GM20431 (cell line): ENCODE measurements at regions not wholly inside any gene's neighbourhood (a gene's known extent, or its start where the extent isn't known, plus 50 kb on each side); places are given as distances from the start of the nearest gene placed in this dataset.

ENCODE experiments used
- in situ Hi-C: fragments of 300-500 bp; cut with MseI, MboI; formaldehyde crosslinking; loops from one replicate; pipeline ENCODE4 v1.15.0; 2020; ENCODE audit warnings: low sequenced_read_pairs; ENCODE audit not compliant: unreplicated experiment

DNA sequence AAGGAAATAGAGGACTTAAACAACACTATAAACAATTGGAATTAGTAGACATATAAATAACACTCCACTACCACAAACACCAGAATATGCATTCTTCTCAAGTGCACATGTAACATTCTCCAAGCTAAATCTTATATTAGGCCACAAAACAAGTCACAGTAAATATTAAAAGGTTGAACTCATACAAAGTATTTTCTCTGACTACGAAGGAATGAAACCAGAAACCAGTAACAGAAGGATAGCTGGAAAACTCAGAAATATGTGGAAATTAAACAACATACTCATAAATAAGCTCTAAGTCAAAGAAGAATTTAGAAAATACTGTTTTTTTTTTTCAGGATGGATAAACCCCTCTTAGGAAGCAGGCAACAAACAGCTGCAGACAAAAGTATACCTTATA lies 77.4 kb upstream of the IGFBP3 start:
- in situ Hi-C loops, result no loop called here

DNA sequence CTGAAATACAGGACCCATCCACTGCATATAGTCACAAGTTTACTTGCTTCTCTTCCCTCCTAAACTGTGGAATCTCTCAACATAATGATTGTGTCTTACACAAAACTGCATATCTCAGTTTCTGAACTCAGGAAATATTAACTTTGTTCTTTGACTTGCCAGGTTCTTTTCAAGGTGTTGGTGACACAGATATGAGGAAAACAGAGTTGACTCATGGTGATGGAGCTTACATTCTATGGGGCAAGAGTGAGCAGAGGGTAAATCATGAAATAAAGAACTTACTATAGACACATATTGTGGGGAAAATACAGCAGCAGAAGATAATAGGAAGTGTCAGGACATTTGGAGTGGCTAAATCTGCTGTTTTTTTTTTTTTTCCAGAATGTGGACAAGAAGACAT lies 72.5 kb upstream of the IGFBP3 start:
- in situ Hi-C loops, result no loop called here

DNA sequence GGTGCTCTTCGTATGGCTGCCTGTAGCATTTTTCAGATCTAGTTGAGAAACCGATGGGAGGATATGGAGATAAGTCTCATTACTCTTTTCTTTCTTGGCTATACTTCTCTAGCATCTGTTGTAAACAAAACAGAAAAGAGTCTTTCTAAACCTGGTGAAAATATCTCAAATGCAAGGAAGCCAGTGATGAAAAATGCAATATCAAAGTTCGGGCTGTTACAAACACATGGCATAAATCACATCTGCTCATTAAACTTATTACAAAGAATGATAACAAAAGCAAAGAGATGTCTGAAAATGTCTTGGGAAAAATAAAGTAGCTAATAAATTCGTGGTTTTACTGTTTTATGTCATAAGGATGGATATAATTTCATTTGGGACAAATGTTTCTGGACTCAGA lies 71.8 kb upstream of the IGFBP3 start:
- in situ Hi-C loops, result no loop called here

DNA sequence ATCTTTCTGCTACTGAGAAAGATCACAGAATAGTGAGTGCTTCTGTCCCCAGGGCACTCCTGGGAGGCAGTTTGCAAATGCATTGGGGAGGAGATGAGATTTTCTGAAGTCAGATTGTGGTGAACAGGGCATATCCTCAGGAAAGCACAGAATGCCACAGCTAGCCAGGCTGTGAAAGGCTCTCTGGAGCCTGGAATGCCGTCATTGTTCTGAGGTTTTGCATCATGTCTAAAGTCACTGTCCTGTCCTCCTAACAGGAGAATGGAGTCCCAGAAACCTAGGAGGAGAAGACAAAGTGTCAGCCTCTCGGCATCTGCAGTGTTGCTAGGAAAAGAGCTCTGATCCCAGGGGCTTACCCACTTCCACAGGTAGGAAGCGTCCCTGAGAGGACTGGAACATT lies 69.2 kb upstream of the IGFBP3 start:
- in situ Hi-C loops, result no loop called here

DNA sequence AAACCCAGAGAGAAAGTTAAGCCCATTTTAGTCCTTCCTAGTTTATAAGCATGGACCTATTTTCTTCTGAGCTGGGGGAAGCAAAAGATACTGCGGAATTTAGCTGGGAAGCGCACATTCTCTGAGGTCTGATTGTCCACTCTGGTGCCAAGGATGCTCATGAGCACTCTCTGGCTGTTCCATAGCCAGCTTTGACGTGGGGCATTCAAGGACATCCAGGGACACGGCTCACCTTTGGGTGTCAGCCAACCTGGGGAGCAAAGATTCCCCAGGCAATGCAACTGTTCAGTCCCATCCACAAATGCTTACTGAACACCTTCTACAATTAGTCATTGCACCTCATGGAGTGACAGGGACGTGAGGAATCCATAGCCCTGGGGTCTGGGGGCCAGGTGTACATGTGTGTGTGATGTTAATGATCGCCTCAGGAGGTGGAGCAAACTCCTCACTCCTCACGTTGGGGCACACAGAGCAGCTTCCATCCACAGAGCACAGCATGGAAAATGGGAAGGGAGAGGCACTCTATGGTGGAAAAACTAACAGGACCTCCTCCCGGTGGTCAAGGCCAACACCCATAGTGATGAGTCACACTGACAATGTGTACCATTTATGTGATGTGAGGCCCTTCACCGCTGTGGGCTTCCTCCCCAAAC lies 67.5 kb upstream of the IGFBP3 start:
- in situ Hi-C loops, result no loop called here

DNA sequence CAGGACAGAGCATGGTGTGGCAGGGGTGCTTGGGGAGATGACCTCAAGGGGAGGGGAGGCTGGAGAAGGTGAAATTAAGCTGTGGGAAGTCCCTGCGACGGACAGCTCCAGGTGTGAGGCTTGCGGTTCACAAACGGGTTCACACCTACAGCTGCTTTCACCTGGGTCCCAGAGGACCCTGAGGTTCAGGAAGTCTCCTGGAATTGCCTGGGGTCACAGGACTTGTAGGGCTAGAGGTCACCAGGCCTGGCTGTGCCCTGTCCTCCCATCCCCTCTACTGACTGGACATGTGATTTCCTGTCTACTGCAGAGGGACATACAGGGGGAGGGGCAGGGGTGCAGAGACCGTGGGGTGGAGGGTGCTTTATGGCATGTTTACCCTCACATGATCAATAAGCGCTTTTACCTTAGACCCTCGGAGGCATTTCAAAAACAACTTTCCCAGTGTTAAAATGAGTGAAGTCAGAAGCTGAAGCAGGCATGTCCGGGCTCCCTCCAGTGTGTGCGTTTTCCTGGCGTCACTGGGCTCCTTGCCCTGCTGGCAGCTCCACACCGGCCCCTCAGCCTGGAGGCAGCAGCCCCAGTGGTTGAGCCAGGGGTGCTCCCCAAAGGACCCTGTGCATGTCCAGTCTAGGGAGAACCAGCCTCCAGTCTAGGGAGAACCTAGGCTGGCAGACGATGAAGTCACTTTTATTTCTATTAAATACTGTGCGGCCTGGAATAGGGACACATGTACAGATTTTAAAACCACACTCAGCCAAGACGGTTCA lies 66.6 kb upstream of the IGFBP3 start:
- in situ Hi-C loops, result no loop called here

DNA sequence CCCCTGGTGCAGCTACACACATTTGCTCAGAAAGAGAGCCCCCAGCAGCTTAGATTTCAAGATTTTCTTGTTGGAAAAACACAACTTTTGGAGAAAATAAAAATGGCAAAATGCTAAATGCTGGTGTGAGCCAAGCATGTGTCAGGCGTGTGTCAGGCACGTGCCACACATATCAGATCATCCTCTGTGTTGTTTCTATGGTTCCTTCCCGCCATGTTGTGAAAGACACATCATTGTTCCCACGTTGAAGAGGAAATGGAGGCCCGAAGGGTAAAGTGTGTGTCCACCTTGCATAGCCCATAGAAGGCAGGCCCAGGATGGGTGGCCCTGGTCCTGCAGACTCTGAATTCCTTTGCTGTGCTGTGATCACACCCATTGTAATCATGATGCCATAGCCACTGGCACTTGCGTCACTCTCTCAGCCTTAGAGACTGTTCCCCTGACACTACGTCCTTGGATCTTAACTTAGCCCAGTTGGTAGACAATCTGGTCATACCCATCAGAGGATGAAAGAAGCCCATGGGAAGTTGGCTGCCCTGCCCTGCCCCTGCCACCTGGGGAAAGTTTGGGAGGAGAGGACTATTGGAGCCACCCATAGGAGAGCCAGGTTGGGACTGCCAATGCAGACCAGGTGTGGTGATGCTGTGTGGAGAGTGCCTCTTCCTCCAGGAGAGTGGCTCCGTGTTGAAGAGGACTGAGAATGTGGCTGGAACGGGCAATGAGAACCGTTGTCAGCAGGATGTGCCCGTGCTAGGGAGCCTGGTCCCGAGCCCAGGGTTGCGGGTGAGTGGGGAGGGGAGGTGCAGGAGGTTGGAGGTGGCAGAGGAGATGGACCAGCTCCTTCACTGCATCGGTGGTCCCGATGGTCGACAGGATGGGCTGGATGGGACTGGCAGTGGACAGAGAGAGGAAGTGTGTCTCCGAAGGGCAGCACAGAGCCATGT lies 65.6 kb upstream of the IGFBP3 start:
- in situ Hi-C loops, result no loop called here

DNA sequence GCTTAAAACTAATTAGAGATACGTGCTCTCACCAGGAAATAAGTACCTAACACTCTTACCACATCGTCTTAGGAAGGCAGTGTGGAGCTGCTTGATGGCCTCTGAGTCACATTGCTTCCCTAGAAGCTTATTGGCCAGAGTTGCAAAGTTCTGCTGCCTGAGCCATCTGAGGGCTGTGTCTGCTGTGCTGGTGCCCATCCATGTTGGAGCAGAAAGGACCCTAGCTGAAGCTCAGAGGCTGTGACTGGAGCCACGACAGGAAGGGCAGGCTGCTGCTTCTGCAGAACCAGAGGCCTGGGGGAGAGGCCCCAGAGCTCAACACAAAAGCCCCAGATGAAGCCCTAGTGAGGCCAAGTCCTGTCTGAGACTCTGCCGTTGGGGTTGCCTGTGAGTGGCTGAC lies 64.8 kb upstream of the IGFBP3 start:
- in situ Hi-C loops, result no loop called here

DNA sequence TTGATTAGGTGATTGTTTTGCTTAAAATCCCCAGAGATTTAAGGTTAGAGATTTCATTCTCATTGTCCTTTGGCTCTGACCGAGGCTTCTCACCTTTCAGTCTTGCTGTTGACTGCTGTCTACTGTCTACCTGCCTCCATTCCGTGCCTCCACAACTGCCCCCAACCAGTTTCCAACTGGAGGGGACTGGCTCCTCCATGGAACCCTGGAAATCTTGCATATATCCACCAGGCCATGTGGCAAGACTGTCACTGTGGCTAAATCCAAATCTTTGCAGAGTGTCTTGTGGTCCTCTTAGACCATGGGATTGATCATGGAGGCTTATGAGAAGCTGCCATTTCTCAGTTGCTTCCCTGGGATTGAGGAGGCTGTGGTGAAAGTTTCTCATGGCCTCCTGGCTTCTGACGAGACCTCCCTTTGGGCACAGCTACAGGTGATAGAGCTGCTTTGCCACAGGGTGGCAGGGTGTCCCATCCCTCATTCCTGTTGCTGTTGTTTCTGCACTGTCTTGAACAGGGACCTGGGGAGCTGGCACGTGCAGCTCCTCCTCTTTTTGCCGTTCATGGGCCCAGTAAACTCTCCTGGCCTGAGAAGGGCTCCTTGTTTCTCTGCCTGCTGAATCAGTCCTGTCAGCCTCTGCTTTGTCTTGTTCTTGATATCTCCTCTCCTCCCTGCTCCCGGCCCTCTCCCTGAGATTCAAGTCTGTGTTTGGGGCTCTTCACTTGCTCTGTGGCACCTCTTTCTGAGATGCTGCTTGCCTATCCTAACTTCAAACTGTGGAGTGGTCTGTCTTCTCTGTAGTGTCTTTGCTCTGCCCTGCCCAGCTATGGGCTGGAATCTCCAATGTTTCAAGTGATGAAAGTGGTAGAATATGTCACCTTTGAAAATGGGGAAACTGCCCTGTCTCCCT lies 63.6 kb upstream of the IGFBP3 start:
- in situ Hi-C loops, result no loop called here

DNA sequence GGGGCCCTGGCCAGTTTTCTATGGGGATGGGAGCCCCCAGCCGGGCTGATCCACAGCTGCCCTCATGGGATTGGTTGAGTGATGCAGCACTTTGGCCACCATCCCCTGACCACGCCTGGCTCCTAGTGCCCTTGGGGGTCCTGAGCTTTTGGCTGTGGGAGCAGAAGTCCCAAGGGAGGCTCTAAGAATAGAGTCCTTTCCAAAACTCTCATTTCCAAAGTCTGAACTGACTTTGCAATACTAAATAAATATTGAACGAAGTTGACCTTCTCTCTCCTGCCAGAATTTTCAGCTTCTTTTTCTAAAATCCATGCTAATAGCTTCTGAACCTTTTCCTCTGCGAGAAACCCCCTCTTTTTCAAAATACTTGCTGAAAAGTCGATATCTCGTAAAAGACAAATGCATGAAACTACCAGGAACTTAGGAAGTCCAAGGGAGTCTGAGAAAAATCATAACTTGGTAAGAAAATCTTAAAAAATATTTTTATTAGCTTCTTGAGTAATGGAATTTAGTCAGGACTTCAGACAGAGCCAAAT lies 62.7 kb upstream of the IGFBP3 start:
- in situ Hi-C loops, result no loop called here

DNA sequence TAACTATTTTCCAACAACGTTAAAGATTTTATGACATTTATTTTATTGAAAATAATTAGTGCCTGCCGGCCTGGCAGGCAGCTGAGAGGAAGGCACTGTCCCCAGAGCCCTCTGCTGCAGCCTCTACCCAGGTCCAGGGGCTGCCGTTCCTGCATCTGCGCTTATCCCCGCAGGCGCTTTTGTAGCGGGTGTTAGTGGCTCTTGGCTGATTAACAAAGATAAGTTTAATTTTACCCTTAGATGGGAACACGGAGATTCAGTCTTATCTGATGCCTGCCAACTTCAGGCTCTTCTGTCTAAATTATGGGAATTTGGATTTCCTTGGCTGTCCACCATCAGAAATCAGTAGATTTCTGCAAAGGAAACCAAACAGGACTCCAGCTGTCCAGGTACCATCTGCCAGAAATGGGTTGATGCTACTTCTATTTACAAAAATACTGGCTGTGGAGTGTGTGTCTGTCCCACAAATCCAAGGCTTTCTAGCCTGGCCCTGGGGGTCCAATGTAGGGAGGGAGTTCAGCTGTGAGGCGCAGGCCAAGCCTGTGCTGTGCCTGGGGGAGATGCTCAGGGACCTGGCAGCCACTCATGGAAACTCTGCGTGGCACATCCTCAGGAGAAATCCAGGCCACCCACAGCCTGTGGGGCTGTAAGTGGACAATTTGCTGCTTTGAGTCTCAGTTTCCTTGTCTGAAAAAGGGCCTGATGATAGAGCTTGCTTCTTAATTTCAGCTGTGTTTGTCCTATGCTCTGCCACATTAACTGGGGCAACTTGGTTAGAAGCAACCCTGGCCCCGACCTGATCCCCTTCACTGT lies 62.0 kb upstream of the IGFBP3 start:
- in situ Hi-C loops, result no loop called here

DNA sequence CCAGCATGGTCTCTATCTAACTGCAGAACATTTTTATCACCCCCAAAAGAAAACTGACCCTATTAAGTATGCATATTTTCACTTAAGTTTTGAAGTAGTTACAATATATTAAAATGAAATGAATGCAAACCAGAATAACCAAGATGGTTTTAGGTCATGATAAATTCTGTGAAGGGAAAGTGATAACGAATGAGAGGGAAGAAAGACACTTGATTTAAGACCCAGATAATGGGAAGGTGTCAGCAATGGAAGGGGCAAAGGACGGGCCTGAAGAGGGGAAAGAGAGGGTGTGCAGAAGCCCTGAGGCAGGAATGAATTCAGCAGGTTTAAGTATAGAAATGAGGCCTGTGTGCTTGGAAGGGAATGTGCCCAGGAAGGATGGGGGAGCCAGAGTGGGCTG lies 61.1 kb upstream of the IGFBP3 start:
- in situ Hi-C loops, result no loop called here

DNA sequence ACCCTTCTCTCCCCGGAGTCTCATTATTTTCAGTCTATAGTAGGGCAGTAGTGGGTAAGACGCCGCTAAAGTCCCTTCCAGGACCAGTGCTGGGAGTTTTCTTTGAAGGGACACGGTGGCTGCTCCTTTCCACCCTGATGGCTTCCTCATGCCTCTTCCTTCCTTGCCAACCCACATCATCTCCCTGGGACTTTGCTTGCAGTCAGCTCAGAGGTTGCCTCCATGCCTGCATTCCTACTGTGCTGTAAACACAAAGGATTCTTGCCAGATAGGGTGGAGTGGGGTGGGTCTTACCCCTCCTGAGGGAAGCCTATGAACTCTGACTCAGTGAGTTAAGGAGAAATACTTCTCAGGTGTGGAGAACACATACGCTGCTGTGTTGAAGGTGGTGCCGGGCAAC lies 59.9 kb upstream of the IGFBP3 start:
- in situ Hi-C loops, result no loop called here

DNA sequence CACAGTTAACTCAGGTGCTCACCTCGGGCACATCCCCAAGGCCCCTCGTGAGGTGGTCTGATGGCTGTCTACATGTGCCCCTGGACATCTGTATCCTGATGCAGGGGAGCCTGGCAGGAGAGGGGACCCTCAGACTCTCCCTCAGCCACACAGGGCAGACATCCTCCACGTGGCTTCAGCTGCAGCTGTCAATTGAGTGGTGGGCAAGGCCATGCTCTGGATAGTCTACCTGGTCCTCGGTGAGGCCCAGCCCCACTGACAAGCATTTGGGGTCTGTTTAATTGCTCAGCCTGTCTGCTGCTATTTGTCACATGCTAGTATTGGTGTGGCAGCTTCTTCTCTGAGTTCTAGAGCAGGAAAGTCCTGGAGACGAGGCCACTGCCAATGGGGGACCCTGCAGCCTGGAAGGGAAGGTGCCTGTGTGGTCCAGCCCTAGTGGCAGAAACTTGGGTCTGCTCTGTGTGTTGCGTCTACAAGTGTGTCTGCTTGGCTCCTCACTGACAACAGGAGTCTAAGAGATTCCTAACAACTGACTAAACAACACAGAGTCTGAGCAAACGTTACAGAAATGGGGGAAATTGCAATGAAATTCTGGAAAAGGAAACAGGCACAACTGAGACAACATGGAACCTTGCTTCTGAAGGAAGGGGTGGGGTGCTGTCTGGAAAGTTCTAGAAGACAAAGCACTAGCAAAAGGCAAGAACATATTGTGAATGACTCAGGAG lies 59.3 kb upstream of the IGFBP3 start:
- in situ Hi-C loops, result no loop called here

DNA sequence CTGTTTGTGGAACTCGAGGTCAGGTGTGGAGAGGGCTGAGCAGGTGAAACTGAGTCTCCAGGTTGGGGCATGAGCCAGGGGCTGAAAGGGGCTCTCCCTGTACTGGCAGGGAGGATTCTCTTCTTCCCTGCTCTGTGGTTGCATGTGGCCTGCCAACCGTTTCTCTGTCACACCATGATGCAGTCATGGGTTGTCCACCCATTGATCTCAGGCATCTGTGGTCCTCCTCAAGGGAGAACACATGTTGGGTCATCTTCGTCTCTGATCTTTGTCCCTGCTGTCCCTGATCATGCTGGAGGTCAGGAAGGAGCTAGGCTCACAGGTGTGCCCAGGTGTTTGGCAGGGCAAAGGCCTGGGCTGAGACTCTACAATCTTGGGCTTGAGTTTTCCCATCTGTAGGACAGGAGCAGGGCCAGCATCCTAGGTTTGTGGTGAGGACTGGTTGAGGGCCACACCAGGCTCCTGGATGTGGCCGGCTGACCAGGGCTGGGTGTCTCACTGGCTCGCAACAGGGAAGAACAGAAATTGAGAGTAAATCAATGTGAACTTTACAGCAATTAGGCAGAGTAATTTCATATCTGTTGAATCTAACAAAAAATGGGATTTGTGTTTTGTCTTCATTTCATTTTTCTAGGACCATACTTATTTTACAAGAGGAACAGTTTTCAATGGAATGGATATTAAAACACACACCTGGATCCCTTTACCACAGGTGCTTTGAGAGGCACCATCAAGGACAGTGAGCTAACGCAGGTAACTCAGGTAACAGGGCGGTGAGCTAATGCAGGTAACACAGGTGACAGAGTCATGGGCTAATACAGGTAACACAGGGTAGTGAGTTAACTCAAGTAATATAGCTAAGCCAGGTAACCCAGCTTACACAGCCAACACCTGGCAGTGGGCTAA lies 58.5 kb upstream of the IGFBP3 start:
- in situ Hi-C loops, result no loop called here

DNA sequence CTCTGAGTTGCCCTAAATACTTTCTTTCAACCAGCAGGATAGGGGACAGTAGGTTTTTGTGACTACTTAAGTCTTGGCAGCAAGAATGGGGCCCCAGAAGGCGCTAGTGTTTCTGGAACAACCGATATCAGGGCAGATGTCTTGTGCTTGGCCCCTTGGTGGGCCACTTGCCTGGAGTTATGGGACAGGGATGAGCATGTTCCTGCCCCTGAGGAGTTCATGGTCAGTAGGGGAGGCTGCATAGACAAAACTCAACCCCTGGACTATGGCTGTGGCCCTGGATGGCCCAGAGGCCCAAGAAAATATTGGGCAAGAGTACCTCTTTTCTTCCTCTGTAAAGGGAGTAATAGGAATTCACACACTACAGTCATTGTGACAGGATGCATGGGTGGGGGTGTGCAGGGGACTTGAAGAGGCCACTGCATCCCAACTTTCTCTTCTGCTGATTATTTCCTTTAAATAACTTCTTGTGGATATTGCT lies 57.7 kb upstream of the IGFBP3 start:
- in situ Hi-C loops, result no loop called here
